ENCODE measurements at regions not wholly inside any gene's neighbourhood (a gene's known extent, or its start where the extent isn't known, plus 50 kb on each side); places are given as distances from the start of the nearest gene placed in this dataset.

DNA sequence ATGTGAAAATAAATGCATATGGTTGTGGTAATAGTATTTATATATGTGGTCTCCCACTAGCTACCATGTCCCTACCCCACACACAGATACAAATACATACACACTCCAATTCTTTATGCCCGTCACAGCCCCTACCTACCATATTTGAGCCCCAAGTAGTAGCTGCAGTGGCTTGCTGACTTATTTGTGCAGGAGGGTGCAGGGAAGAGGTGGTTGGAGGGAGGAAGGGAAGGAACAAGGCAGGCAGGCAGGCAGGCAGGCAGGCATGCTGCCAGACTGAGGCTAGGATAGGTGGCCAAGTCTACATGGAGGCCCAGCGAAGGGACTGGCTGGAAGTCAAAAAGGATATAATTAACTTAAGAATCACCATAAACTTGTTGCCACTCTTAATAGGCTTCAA is 82.9 kb downstream of the SCN11A start:
- no peak for TF ChIP-seq YY1 (IDR thresholded peaks at IDR 0.05; ENCODE audit: insufficient read depth, insufficient read length)
- TF ChIP-seq ZNF274 (IDR thresholded peaks at IDR 0.05; ENCODE audit: low read depth, low read length), result no peak
